Motor neuron (in vitro differentiated cells): ENCODE measurements at regions not wholly inside any gene's neighbourhood (a gene's known extent, or its start where the extent isn't known, plus 50 kb on each side); places are given as distances from the start of the nearest gene placed in this dataset.
"Not testable (repeated sequence)": the region's sequence is repeated elsewhere in the genome, so short reads cannot be mapped to it uniquely, and the experiment has no call there.

Experiments used
- ATAC-seq, 8 experiments: fragments of 200-7000 bp; cut with Tn5 transposase; replicated peaks in 6 of 8; 2 replicates each; pipeline ENCODE4 v1.8.0; 2021; ENCODE audit warnings: mild to moderate bottlenecking in 8 of 8, moderate library complexity in 8 of 8
- H3K27ac ChIP-seq, 2 donors: fragments of 250-450 bp; sonication (Bioruptor Pico); 2 replicates each; pipeline ENCODE4 v1.9.0; 2021; ENCODE audit warnings: antibody characterized with exemption in 2 of 2, mild to moderate bottlenecking in 2 of 2, moderate library complexity in 1 of 2
- H3K4me1 ChIP-seq, 2 donors: fragments of 250-450 bp; sonication (Bioruptor Pico); replicated peaks in 1 of 2; 2 replicates each; pipeline ENCODE4 v1.6.1; 2021; ENCODE audit warnings: antibody characterized with exemption in 2 of 2, mild to moderate bottlenecking in 2 of 2, moderate library complexity in 1 of 2
- H3K4me3 ChIP-seq, 5 donors: fragments of 250-450 bp; sonication (Bioruptor Pico); 2 replicates each; pipeline ENCODE4 v1.9.0; 2021; ENCODE audit warnings: antibody characterized with exemption in 5 of 5, mild to moderate bottlenecking in 5 of 5, moderate library complexity in 4 of 5
- WGBS, 10 experiments: fragments of 450-650 bp; shearing (Covaris generic); methylation state at CpG; one replicate each; pipeline ENCODE4 v1.0.0; 2022; 5-methylcytosine and 5-hydroxymethylcytosine counted together
- in situ Hi-C, 9 experiments: fragments of 400-800 bp; cut with MboI; loops; one replicate each; pipeline ENCODE4 v1.15.0; 2021; ENCODE audit warnings: low sequenced_read_pairs in 9 of 9, low pct_unique_long_range_greater_than_20kb in 2 of 9; ENCODE audit not compliant: unreplicated experiment in 9 of 9

DNA sequence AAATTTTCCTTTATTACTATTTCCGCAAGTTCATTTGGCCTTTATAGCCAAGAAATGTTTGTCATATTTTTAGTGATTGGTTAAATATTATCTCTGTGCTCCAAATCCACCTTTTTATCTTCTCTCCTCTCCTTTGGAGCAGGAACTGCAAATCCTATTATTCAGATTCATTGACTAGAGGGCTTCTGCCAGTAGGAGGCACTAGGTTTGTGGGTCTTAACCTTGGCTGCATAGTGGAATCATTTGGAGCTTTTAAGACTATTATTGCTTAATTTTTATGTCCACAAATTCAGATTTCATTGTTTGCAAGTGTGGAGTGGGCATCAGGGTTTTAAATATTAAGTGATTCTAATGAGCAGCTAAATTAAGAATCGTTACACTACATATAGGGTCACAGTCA lies 75.3 kb upstream of the SYT10 start:
- no peak for ATAC-seq
- no peaks in the 10 kb centered on the region for H3K4me1 ChIP-seq
- 13 to 100% (median 90%) methylated on average over 1 to 2 of the region's 2 CpGs; no CpG with 5 or more reads in 1 of the 10 experiments for WGBS, 10 experiments
- in situ Hi-C loops = no loop called here
- no peak overlapping the region for H3K27ac ChIP-seq
- H3K4me3 ChIP-seq = no peak overlapping the region

DNA sequence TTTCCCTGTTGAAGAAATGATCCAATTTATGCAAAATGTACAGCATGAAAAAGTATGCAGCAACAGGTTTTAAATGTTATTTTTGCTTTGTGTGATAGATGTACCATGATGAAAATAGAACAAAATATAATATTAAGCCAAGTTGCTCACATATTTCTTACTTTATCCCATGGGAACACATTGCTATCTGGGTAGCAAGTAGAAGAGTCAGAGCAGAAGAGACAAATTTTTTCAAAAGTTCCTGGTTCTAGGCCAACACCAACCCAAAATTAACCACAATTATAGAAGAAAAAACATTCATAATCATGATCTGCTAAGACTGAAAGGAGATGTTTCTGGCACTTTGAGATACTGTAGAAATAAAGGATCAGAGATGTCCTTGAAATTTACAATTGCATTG lies 79.9 kb upstream of the SYT10 start:
- in situ Hi-C loops = no loop called here
- H3K4me3 ChIP-seq = no peak overlapping the region
- peaks cover 0 to 4% of the 10 kb centered on the region in 2 donors for H3K4me1 ChIP-seq
- ATAC-seq = no peak
- H3K27ac ChIP-seq = no peak overlapping the region

DNA sequence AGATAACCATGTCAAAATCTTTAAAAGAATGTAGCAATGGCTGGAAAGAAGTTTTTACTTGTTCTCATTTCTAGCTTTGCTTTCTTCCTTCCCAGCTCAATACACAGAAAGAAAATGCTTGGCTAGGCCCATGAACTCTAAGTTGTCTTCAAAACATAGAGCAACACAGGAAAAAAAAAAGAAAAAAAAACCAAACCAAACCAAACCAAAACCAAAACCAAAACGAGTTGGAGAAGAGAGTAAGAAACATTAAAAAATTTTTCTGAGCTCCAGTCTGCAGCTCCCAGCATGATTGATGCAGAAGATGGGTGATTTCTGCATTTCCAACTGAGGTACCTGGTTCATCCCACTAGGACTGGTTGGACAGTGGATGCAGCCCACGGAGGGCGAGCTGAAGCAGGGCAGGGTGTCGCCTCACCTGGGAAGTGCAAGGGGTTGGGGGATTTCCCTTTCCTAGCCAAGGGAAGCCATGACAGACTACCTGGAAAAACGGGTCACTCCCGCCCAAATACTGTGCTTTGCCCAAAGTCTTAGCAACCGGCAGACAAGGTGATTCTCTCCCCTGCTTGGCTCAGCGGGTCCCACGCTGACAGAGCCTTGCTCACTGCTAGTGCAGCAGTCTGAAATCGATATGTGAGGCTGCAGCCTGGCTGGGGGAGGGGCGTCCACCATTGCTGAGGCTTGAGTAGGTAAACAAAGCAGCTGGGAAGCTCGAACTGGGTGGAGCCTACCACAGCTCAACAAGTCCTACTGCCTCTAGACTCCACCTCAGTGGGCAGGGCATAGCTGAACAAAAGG lies 81.1 kb upstream of the SYT10 start:
- peak overlapping the region in 1 of 5 donors; percentile 23 for H3K4me3 ChIP-seq
- 0 to 52% (median 19%) methylated on average over 1 to 5 of the region's 12 CpGs for WGBS, 10 experiments
- in situ Hi-C loops, H3K27ac ChIP-seq, H3K4me1 ChIP-seq: not testable (repeated sequence)
- ATAC-seq = peak in 5 of 8 experiments; percentile 41 to 73 (median 62)

DNA sequence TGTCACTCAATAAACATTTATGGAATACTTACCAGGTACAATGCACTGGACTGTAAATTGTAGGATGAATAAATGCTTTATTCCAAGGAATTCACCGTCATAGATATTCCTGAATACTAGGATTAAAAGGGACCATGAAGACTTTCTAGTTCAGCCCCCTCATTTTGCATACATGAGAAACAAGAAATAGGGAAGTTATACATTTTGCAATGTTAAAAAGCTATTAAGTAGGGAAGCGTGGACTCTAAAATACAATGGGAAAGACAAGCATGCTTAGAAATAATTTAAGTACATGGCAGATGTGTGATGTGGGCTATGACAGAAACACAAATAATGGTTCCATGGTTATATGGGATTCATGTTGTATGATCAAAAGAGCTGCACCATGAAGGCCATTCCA lies 89.4 kb upstream of the SYT10 start:
- Histone ChIP-seq H3K27ac (no peak overlapping the region), H3K4me1 (no peaks in the 10 kb centered on the region), H3K4me3 (no peak overlapping the region)
- ATAC-seq = no peak
- in situ Hi-C loops = no loop called here
- WGBS, 10 experiments = 0 to 100% (median 47%) methylated on average over 1 to 2 of the region's 2 CpGs; no CpG with 5 or more reads in 2 of the 10 experiments

DNA sequence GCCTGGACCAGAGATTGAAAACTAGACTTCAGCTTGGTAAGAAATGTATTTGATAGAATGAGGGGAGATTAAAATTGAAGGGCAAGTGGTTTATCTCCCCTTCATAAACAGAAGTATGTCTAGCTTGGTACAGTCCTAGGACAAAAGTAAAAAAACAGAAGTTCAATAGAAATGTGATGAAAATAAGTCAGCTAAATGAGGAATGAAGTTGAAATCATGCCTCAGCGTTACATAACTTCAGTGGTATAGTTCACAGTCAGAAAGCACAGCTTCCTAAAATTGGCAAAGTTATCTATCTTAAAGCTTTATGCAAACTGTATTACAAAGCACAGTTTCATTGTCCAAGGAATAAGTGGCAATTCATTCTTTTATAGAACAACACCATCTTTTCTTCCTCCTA lies 90.2 kb upstream of the SYT10 start:
- WGBS, 10 experiments = 0 to 100% (median 71%) methylated on average over 1 of the region's 1 CpG; no CpG with 5 or more reads in 5 of the 10 experiments
- in situ Hi-C loops = no loop called here
- ATAC-seq = no peak
- no peak overlapping the region for H3K4me3 ChIP-seq
- no peak overlapping the region for H3K27ac ChIP-seq
- H3K4me1 ChIP-seq = no peaks in the 10 kb centered on the region

DNA sequence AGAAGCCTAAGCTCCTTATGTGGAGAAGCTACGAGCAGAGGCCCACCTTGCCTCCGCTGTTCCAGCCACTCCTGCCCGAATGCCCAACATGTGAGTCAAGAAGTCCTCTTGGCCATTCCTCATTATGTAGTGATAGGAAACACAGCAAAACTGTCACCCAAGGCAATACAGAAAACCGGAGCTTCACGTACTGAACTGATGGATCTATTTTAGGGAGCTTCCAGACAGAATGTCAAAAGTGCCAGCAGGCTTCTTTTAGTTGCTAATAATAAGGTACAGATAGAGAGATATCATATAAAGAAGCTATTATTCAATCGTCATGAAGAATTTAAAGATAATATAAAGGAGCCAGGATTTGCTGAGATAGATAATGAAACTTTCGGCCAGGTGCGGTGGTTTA lies 91.6 kb upstream of the SYT10 start:
- ATAC-seq = no peak
- in situ Hi-C loops = no loop called here
- Histone ChIP-seq H3K27ac (no peak overlapping the region), H3K4me1 (no peaks in the 10 kb centered on the region), H3K4me3 (no peak overlapping the region)
- WGBS, 10 experiments = 7 to 100% (median 74%) methylated on average over 2 to 8 of the region's 8 CpGs; no CpG with 5 or more reads in 1 of the 10 experiments

GRCh38 chr12:33533527-33533926 lies 93.9 kb upstream of the SYT10 start:
- no peak overlapping the region for H3K4me3 ChIP-seq
- in situ Hi-C loops = no loop called here
- H3K27ac ChIP-seq = no peak overlapping the region
- no peaks in the 10 kb centered on the region for H3K4me1 ChIP-seq
- ATAC-seq = no peak
- WGBS, 10 experiments = 0 to 100% (median 38%) methylated on average over 1 of the region's 1 CpG; no CpG with 5 or more reads in 6 of the 10 experiments

GRCh38 chr12:33536431-33536830 lies 96.8 kb upstream of the SYT10 start:
- Histone ChIP-seq H3K4me3 (no peak overlapping the region), H3K27ac (no peak overlapping the region), H3K4me1 (no peaks in the 10 kb centered on the region)
- ATAC-seq = no peak
- WGBS, 10 experiments = 50 to 89% (median 67%) methylated on average over 1 of the region's 1 CpG; no CpG with 5 or more reads in 7 of the 10 experiments
- in situ Hi-C loops = no loop called here

- Histone ChIP-seq H3K4me1 (no peaks in the 10 kb centered on the region), H3K4me3 (no peak overlapping the region), H3K27ac (no peak overlapping the region)
- in situ Hi-C loops = no loop called here
- no peak for ATAC-seq
- WGBS, 10 experiments = 2 to 97% (median 73%) methylated on average over 2 to 3 of the region's 3 CpGs; no CpG with 5 or more reads in 1 of the 10 experiments
Measured at GRCh38 chr12:33546004-33546403, 106.4 kb upstream of the SYT10 start.

DNA sequence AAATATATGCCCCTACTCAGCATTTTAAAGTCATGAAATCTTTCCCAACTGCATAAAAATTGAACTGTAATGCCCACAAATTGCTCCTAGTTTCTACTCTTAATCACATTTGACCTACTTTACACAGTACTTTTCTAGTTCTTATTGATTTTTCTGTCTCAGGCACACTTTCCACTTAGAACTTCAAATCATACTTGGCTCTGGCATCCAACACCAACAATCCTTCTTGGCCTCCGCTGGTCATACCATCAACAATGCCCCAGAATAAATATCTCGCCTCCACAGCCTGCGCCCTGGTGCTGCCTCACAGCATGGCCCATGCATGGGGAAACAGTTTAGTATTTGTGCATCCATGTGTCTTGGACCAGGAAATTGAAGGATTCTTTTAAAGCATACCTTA lies 107.5 kb upstream of the SYT10 start:
- Histone ChIP-seq H3K4me3 (no peak overlapping the region), H3K27ac (no peak overlapping the region), H3K4me1 (no peaks in the 10 kb centered on the region)
- no peak for ATAC-seq
- WGBS, 10 experiments = 0 to 100% (median 66%) methylated on average over 1 to 3 of the region's 3 CpGs; no CpG with 5 or more reads in 2 of the 10 experiments
- in situ Hi-C loops = no loop called here

- H3K4me1 ChIP-seq, in situ Hi-C loops, H3K4me3 ChIP-seq, H3K27ac ChIP-seq, ATAC-seq: not testable (repeated sequence)
Measured at GRCh38 chr12:33550214-33550613, 110.6 kb upstream of the SYT10 start.

DNA sequence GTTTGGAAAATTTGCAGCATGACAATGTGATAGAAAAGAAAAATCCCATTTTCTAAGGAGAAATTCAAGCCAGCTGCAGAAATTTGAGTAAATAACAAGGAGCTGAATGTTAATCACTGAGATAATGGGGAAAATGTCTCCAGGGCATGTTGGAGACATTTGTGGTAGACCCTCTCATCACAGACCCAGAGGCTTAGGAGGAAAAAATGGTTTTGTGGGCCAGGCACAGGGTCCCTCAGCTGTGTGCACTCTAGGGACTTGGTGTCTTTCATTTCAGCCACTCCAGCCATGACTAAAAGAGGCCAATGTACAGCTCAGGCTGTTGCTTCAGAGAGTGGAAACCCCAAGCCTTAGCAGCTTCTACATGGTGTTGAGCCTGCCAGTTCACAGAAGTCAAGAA lies 111.4 kb upstream of the SYT10 start:
- H3K27ac ChIP-seq = no peak overlapping the region
- no peak for ATAC-seq
- no peaks in the 10 kb centered on the region for H3K4me1 ChIP-seq
- in situ Hi-C loops = no loop called here
- no peak overlapping the region for H3K4me3 ChIP-seq

GRCh38 chr12:33555128-33555527 lies 115.5 kb upstream of the SYT10 start:
- H3K27ac ChIP-seq = no peak overlapping the region
- in situ Hi-C loops = no loop called here
- H3K4me3 ChIP-seq = no peak overlapping the region
- H3K4me1 ChIP-seq = no peaks in the 10 kb centered on the region
- ATAC-seq = no peak

DNA sequence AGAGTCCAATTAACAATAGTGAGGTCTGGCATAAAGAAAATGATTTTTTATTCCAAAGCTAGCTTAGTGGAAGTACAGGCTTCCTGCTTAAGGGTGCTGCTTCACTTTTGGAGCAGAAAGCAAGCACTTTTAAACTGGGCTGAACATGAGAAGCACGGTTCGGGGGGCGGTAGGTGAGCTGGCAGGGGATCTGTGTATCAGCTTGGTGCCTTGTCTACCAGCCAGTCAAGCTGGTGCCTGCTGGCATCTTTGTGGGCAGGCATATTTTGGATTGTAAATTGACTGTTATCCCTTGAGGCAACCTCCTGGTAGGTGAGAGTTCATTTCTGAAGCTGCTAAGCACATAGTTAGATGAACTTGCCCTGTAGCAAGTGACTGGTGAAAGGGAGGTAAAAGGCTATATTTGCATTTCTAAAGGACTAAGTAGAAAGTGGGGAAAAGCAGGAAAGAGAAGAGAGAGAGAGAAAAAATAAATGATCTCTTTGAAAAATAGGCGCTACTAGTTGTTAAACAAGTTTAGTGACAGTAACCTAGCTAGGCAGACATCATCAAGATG lies 121.1 kb upstream of the SYT10 start:
- WGBS, 10 experiments = 0 to 100% (median 60%) methylated on average over 1 to 4 of the region's 4 CpGs; no CpG with 5 or more reads in 1 of the 10 experiments

More for the DNA sequence above, 121.1 kb upstream of the SYT10 start:
- Histone ChIP-seq H3K4me1 (no peaks in the 10 kb centered on the region), H3K4me3 (no peak overlapping the region), H3K27ac (no peak overlapping the region)
- in situ Hi-C loops = no loop called here
- no peak for ATAC-seq
